Neural progenitor cell (in vitro differentiated cells): ENCODE measurements at regions not wholly inside any gene's neighbourhood (a gene's known extent, or its start where the extent isn't known, plus 50 kb on each side); places are given as distances from the start of the nearest gene placed in this dataset.

Experiments used
- CTCF ChIP-seq: fragments of 200-600 bp; sonication (generic); IDR thresholded peaks from 2 replicates; pipeline ENCODE4 v1.5.1; 2017; ENCODE audit warnings: antibody characterized with exemption, mild to moderate bottlenecking
- EZH2 ChIP-seq: fragments of 200-600 bp; sonication (generic); IDR thresholded peaks from 2 replicates; pipeline ENCODE4 v1.6.1; 2017; ENCODE audit warnings: antibody characterized with exemption, mild to moderate bottlenecking, moderate library complexity

- TF ChIP-seq CTCF (no peak), EZH2 (no peak)
Observed at GRCh38 chr15:38829086-38829485, 264.5 kb upstream of the RASGRP1 start.
